HFFc6 (cell line): ENCODE measurements at regions not wholly inside any gene's neighbourhood (a gene's known extent, or its start where the extent isn't known, plus 50 kb on each side); places are given as distances from the start of the nearest gene placed in this dataset.

Source experiments
- DNase-seq: peaks from one replicate; pipeline ENCODE4 v3.0.0-alpha.2; 2018
- H3K27ac Mint-ChIP-seq: 2 replicates; pipeline ENCODE4 v1.8.0; 2020; ENCODE audit warnings: mild to moderate bottlenecking, mixed read lengths
- H3K27me3 Mint-ChIP-seq: 2 replicates; pipeline ENCODE4 v1.8.0; 2021; ENCODE audit warnings: mild to moderate bottlenecking, moderate library complexity, mixed read lengths; ENCODE audit not compliant: insufficient read depth
- H3K36me3 Mint-ChIP-seq: 2 replicates; pipeline ENCODE4 v1.8.0; 2021; ENCODE audit warnings: low read depth, mixed read lengths
- H3K4me1 Mint-ChIP-seq: 2 replicates; pipeline ENCODE4 v1.8.0; 2020; ENCODE audit warnings: low read depth, mixed read lengths
- H3K4me3 Mint-ChIP-seq: 2 replicates; pipeline ENCODE4 v1.8.0; 2020; ENCODE audit warnings: mild to moderate bottlenecking, moderate library complexity, mixed read lengths
- H3K9me3 Mint-ChIP-seq: 2 replicates; pipeline ENCODE4 v1.8.0; 2020; ENCODE audit warnings: mild to moderate bottlenecking, mixed read lengths
- CTCF ChIP-seq: fragments of 200-600 bp; sonication (generic); IDR thresholded peaks from 2 replicates; pipeline ENCODE4 v1.5.0; 2021; ENCODE audit warnings: antibody characterized with exemption, mild to moderate bottlenecking

GRCh38 chr4:71241501-71242288 lies 97.1 kb upstream of the SLC4A4 start:
- Mint-ChIP-seq H3K9me3 (no peaks in the 10 kb centered on the region), H3K36me3 (peaks cover 13% of the 10 kb centered on the region), H3K27me3 (no peaks in the 10 kb centered on the region), H3K4me1 (peaks cover 35% of the 10 kb centered on the region), H3K4me3 (no peak overlapping the region), H3K27ac (no peak overlapping the region)
- no peak for TF ChIP-seq CTCF
- no peak for DNase-seq

- TF ChIP-seq CTCF = no peak
- Mint-ChIP-seq H3K27ac (no peak overlapping the region), H3K4me1 (peaks cover 29% of the 10 kb centered on the region), H3K27me3 (no peaks in the 10 kb centered on the region), H3K4me3 (no peak overlapping the region), H3K36me3 (peaks cover 8% of the 10 kb centered on the region; the same call in 1 of the 2 replicates), H3K9me3 (no peaks in the 10 kb centered on the region)
- no peak for DNase-seq
These were observed 95.6 kb upstream of the SLC4A4 start for GRCh38 chr4:71243091-71243833.

- Mint-ChIP-seq H3K9me3 (no peaks in the 10 kb centered on the region), H3K27me3 (no peaks in the 10 kb centered on the region), H3K4me3 (no peak overlapping the region), H3K4me1 (peaks cover 29% of the 10 kb centered on the region), H3K27ac (no peak overlapping the region), H3K36me3 (peaks cover 5% of the 10 kb centered on the region)
- no peak for DNase-seq
- TF ChIP-seq CTCF = no peak
These were observed 91.1 kb upstream of the SLC4A4 start for GRCh38 chr4:71247706-71248105.

DNA sequence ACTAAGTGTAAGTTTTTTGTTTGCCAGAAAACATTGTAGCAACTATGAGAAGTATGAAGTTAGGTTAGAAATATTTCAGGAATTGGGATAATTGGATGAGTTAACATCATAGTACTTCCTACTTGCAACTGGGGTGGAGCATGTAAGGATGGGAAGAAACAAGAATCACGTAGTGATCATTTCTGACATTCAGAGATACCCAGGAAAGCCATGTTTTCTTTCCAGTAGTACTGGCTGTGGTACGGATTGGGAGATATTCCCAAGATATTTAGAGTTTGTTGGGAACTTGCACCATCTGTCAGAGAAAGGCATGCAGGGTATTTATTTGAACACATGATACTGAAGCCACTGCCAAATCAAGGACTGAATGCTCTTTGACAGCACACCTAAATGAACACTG lies 87.6 kb upstream of the SLC4A4 start:
- peak overlapping the region; percentile 92 for H3K27ac Mint-ChIP-seq
- no peak for TF ChIP-seq CTCF
- H3K4me3 Mint-ChIP-seq = peak overlapping the region; percentile 65
- peak; percentile 83 for DNase-seq
- H3K36me3 Mint-ChIP-seq = peaks cover 21% of the 10 kb centered on the region
- peaks cover 51% of the 10 kb centered on the region for H3K4me1 Mint-ChIP-seq
- H3K9me3 Mint-ChIP-seq = no peaks in the 10 kb centered on the region
- H3K27me3 Mint-ChIP-seq = no peaks in the 10 kb centered on the region

DNA sequence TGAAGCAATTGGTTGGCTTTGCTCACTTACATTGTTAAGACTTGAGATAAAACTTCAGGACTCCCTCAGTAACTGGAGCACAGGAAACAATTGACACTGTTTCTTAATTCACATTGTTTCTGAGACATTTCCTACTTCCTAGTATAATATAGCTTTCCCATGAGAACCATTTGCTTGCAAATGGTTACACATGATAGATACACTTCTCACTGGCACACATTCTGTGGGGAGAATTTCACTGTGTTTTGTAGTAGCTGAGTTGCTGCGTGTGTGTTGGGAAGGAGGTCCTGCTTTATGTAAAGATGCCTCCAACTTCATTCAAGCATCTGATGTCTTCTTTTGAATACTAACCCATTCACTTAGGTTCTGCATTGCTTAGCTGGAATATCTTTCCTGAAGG lies 85.3 kb upstream of the SLC4A4 start:
- Mint-ChIP-seq H3K4me3 (no peak overlapping the region), H3K27me3 (no peaks in the 10 kb centered on the region), H3K36me3 (peaks cover 34% of the 10 kb centered on the region), H3K9me3 (no peaks in the 10 kb centered on the region), H3K4me1 (peaks cover 61% of the 10 kb centered on the region), H3K27ac (peak overlapping the region; percentile 49; the same call in 1 of the 2 replicates)
- TF ChIP-seq CTCF = no peak
- no peak for DNase-seq
